ENCODE measurements at regions not wholly inside any gene's neighbourhood (a gene's known extent, or its start where the extent isn't known, plus 50 kb on each side); places are given as distances from the start of the nearest gene placed in this dataset.

GRCh38 chr16:51907680-51908079 lies 639.3 kb downstream of the TOX3 start:
- DNase-seq (ENCODE audit: low read depth in 2 of 2) = no peak

- DNase-seq (ENCODE audit: low read depth in 2 of 2) = no peak
Measured at GRCh38 chr16:51900221-51900780, 646.6 kb downstream of the TOX3 start.

- DNase-seq (ENCODE audit: low read depth in 2 of 2) = no peak
Measured at GRCh38 chr16:51898872-51899271, 648.1 kb downstream of the TOX3 start.

- DNase-seq (ENCODE audit: low read depth in 2 of 2) = no peak
Measured at GRCh38 chr16:51896013-51896412, 650.9 kb downstream of the TOX3 start.

- no peak for DNase-seq (ENCODE audit: low read depth in 2 of 2)
Measured at GRCh38 chr16:51892293-51893007, 654.5 kb downstream of the TOX3 start.

- no peak for DNase-seq (ENCODE audit: low read depth in 2 of 2)
Measured at GRCh38 chr16:51888534-51888933, 658.4 kb downstream of the TOX3 start.

- no peak for DNase-seq (ENCODE audit: low read depth in 2 of 2)
Measured at GRCh38 chr16:51888016-51888415, 658.9 kb downstream of the TOX3 start.

GRCh38 chr16:51886456-51886855 lies 660.5 kb downstream of the TOX3 start:
- no peak for DNase-seq (ENCODE audit: low read depth in 2 of 2)

GRCh38 chr16:51884773-51885172 lies 662.2 kb downstream of the TOX3 start:
- no peak for DNase-seq (ENCODE audit: low read depth in 2 of 2)

GRCh38 chr16:51881731-51882130 lies 665.2 kb downstream of the TOX3 start:
- DNase-seq (ENCODE audit: low read depth in 2 of 2) = no peak

GRCh38 chr16:51880776-51881175 lies 666.2 kb downstream of the TOX3 start:
- DNase-seq (ENCODE audit: low read depth in 2 of 2) = no peak

GRCh38 chr16:51877686-51878085 lies 669.3 kb downstream of the TOX3 start:
- no peak for DNase-seq (ENCODE audit: low read depth in 2 of 2)

GRCh38 chr16:51876934-51877333 lies 670.0 kb downstream of the TOX3 start:
- no peak for DNase-seq (ENCODE audit: low read depth in 2 of 2)

GRCh38 chr16:51876601-51876875 lies 670.4 kb downstream of the TOX3 start:
- no peak for DNase-seq (ENCODE audit: low read depth in 2 of 2)

- no peak for DNase-seq (ENCODE audit: low read depth in 2 of 2)
Measured at GRCh38 chr16:51875834-51876600, 670.9 kb downstream of the TOX3 start.

- DNase-seq (ENCODE audit: low read depth in 2 of 2) = no peak
Measured at GRCh38 chr16:51872524-51872923, 674.4 kb downstream of the TOX3 start.

GRCh38 chr16:51870296-51870854 lies 676.6 kb downstream of the TOX3 start:
- DNase-seq (ENCODE audit: low read depth in 2 of 2) = no peak

- no peak for DNase-seq (ENCODE audit: low read depth in 2 of 2)
Measured at GRCh38 chr16:51869176-51869575, 677.8 kb downstream of the TOX3 start.

GRCh38 chr16:51868631-51869030 lies 678.3 kb downstream of the TOX3 start:
- no peak for DNase-seq (ENCODE audit: low read depth in 2 of 2)

GRCh38 chr16:51867386-51868065 lies 679.4 kb downstream of the TOX3 start:
- DNase-seq (ENCODE audit: low read depth in 2 of 2) = no peak

GRCh38 chr16:51864575-51864974 lies 682.4 kb downstream of the TOX3 start:
- no peak for DNase-seq (ENCODE audit: low read depth in 2 of 2)

- DNase-seq (ENCODE audit: low read depth in 2 of 2) = no peak
Measured at GRCh38 chr16:51854401-51854951, 692.5 kb downstream of the TOX3 start.
